GM18951 (cell line): ENCODE measurements at regions not wholly inside any gene's neighbourhood (a gene's known extent, or its start where the extent isn't known, plus 50 kb on each side); places are given as distances from the start of the nearest gene placed in this dataset.

Source experiments
- POLR2A ChIP-seq: IDR thresholded peaks from 4 replicates; pipeline ENCODE4 v1.6.1; 2011; ENCODE audit warnings: mild to moderate bottlenecking; ENCODE audit not compliant: insufficient read length, insufficient read depth; ENCODE audit errors: extremely low read depth
- in situ Hi-C: fragments of 300-500 bp; cut with MboI; formaldehyde crosslinking; loops from one replicate; pipeline ENCODE4 v1.12.0; 2022; ENCODE audit warnings: low sequenced_read_pairs, mixed read lengths, inconsistent platforms; ENCODE audit not compliant: unreplicated experiment

- in situ Hi-C loops: no loop called here
- no peak for TF ChIP-seq POLR2A
These were observed 1227.1 kb downstream of the SLITRK1 start for GRCh38 chr13:82654861-82655855.

- no peak for TF ChIP-seq POLR2A
- in situ Hi-C loops: no loop called here
These were observed 1228.1 kb downstream of the SLITRK1 start for GRCh38 chr13:82654143-82654542.

GRCh38 chr13:82647540-82647939, 1234.7 kb downstream of the SLITRK1 start:
- in situ Hi-C loops: no loop called here
- TF ChIP-seq POLR2A: no peak

DNA sequence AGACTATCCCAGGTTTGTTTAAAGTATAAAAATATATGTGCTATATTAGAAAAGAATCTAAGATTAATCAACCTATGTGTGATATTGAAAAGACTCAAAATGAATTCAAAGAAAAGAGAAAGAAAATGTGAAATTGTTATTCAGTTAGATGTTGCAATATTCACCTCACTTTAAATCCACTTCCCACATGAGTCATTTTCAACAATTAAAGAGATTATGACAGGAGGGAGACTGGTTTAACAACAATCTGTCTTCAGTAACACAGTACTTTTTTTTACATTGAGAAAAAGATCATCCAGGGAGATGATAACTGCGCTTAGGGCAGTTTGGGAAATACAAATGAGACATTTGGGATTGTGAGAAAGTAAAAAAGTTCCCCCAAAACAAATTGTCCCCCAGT, 1246.2 kb downstream of the SLITRK1 start:
- in situ Hi-C loops: no loop called here
- TF ChIP-seq POLR2A: no peak

DNA sequence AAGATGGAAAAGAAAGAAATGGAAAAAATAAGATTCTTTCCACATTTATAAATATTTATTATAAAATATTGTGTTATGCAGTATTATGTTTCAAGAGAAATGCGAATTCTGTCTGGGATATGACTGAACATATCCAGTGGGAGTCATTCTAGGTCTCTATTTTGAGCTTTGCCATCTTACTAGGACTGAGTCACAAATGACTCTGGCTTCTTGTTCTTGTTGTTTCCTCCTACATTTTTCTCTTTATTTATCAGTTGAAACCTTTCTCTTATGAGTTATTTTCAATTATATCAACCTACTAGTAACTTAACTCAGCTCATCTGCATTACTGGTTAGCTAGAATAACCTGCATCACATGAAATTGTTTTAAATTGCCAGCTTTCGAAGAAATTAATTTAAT, 1247.3 kb downstream of the SLITRK1 start:
- in situ Hi-C loops: no loop called here

DNA sequence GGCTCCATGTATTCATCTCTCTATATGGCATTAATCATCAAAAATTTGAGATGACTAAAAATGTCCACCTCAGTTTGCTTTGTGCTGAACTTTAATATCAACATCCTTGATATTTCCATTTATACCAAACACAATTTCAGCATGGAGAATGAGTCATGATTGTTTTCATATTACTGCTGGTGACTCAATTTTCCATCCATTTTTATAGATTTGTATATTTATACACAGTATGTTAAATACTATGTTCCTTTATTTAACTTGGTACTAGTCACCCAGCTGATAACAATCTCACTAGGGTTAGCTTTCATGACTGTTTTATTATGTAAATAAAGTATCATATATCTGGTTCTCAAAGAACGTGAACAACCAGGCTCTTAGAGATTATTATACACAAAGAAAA, 1255.1 kb downstream of the SLITRK1 start:
- in situ Hi-C loops: no loop called here
- no peak for TF ChIP-seq POLR2A

More for the DNA sequence above, 1247.3 kb downstream of the SLITRK1 start:
- no peak for TF ChIP-seq POLR2A

GRCh38 chr13:82625717-82626116, 1256.6 kb downstream of the SLITRK1 start:
- TF ChIP-seq POLR2A: no peak
- in situ Hi-C loops: no loop called here

DNA sequence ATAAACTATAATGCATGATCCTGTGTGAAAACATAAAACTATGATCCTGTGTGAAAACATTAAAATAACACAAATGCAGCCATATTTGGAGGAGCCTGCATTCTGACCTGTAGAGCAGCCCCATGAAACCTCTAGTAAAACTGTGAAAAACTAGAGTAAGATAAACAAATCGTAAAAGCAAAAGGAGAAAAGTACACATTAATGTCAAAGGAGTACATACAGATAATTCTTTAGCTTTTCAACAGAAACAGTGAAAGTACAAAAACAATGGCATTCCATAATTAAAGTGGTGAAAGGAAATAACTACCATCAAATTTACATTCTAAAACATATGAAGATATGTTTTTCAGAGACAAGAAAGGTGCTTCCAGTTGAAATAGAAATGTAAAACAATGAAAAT, 1267.2 kb downstream of the SLITRK1 start:
- TF ChIP-seq POLR2A: no peak
- in situ Hi-C loops: no loop called here

DNA sequence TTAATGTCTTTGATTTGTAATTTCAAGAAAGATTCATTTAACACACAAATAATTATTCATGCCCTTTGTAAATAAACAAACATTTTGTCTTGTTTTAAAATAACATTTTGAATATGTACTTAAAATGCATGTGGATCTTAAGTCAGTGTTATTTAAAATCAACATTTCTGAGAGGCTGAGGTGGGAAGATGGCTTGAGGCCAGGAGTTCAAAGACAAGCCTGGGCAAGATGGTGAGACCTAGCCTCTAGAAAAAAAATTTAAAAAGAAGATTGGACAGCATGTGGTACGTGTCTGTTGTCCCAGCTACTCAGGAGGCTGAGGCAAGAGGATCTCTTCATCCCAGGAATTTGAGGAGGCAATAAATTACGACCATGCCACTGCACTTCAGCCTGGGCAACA, 1268.2 kb downstream of the SLITRK1 start:
- in situ Hi-C loops: no loop called here
- no peak for TF ChIP-seq POLR2A

GRCh38 chr13:82606008-82606407, 1276.3 kb downstream of the SLITRK1 start:
- no peak for TF ChIP-seq POLR2A
- in situ Hi-C loops: no loop called here

GRCh38 chr13:82597747-82598146, 1284.5 kb downstream of the SLITRK1 start:
- in situ Hi-C loops: no loop called here
- no peak for TF ChIP-seq POLR2A

DNA sequence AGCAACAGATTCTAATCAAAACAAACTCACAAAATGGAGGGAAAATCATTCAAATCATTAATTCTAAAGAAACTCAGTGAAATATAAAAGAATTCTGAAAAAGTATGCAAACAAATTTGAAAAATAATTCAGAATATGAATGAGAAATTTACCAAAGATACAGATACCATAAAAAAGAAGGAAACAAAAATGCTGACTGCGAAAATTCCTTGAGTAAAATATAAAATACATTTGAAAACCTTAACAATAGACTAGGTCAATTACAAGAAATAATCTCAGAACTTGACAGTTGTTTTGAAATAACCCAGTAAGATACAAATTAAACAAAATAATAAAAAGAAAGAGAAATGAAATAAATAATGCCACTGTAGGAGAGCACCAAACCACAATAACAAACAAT, 1289.0 kb downstream of the SLITRK1 start:
- in situ Hi-C loops: no loop called here
- TF ChIP-seq POLR2A: no peak

DNA sequence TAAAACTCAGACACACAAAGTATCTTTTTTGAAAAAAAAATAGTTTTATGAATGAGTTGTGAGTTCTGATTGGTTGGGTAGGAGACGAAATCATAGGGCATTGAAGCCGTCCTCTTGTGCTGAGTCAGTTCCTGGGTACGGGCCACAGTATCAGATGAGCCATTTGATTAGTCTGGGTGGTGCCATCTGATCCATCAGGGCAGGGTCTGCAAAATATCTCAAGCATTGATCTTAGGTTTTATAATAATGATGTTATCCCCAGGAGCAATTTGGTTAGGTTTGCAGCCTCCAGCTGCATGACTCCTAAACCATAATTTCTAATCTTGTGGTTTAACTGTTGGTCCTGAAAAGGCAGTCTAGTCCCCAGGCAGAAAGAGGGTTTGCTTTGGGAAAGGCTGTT, 1310.6 kb downstream of the SLITRK1 start:
- no peak for TF ChIP-seq POLR2A
- in situ Hi-C loops: no loop called here

DNA sequence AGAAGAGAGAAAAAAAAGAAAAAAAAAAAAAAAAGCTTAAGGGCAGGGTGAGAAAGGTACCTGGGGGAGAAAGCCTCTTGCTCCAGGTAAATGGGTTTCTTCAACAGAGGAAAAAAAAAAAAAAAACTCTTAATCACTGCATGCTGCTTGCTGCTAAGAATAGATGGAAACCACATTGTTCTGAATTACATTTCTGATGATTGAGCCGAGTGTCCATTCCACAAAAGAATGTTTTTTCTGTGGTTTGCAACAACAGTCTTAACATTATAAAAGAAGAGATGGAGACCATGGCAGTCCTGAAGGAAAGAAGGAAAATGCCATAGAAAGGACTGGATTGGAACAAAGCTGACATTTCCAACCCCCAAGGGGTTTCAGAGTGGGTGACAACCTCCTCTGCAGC, 1312.7 kb downstream of the SLITRK1 start:
- TF ChIP-seq POLR2A: no peak
- in situ Hi-C loops: no loop called here
